H9 (cell line): ENCODE measurements at regions not wholly inside any gene's neighbourhood (a gene's known extent, or its start where the extent isn't known, plus 50 kb on each side); places are given as distances from the start of the nearest gene placed in this dataset.
"Not testable (repeated sequence)": the region's sequence is repeated elsewhere in the genome, so short reads cannot be mapped to it uniquely, and the experiment has no call there.

Source experiments
- DNase-seq: peaks from one replicate; pipeline ENCODE4 v3.0.0-alpha.2; 2017
- H2AFZ ChIP-seq: one replicate; pipeline ENCODE4 v1.6.1; 2013; ENCODE audit warnings: mild to moderate bottlenecking, low read length, control low read depth, moderate library complexity
- H2AK5ac ChIP-seq: 2 replicates; pipeline ENCODE4 v1.6.1; 2013; ENCODE audit warnings: low read length, control low read depth, mixed read lengths; ENCODE audit not compliant: insufficient read length
- H2BK120ac ChIP-seq: one replicate; pipeline ENCODE4 v1.6.1; 2013; ENCODE audit warnings: low read depth, mild to moderate bottlenecking, low read length, control low read depth, inconsistent platforms; ENCODE audit not compliant: poor library complexity, severe bottlenecking
- H2BK12ac ChIP-seq: 2 replicates; pipeline ENCODE4 v1.6.1; 2013; ENCODE audit warnings: low read length, control low read depth, mixed read lengths, low read depth; ENCODE audit not compliant: insufficient read length
- H2BK15ac ChIP-seq: 2 replicates; pipeline ENCODE4 v1.6.1; 2013; ENCODE audit warnings: low read depth, low read length, control low read depth
- H2BK20ac ChIP-seq: one replicate; pipeline ENCODE4 v1.6.1; 2013; ENCODE audit warnings: low read depth, mild to moderate bottlenecking, low read length, control low read depth, inconsistent platforms; ENCODE audit not compliant: poor library complexity, severe bottlenecking
- H2BK5ac ChIP-seq: 2 replicates; pipeline ENCODE4 v1.6.1; 2013; ENCODE audit warnings: low read length, control low read depth, mixed read lengths; ENCODE audit not compliant: insufficient read length
- H3K14ac ChIP-seq: 2 replicates; pipeline ENCODE4 v1.6.1; 2013; ENCODE audit warnings: low read length, control low read depth; ENCODE audit not compliant: insufficient read depth
- H3K18ac ChIP-seq: 2 replicates; pipeline ENCODE4 v1.6.1; 2013; ENCODE audit warnings: low read depth, mild to moderate bottlenecking, mixed read lengths, low read length, control low read depth; ENCODE audit not compliant: insufficient read length
- H3K23ac ChIP-seq: 2 replicates; pipeline ENCODE4 v1.6.1; 2013; ENCODE audit warnings: low read length, control low read depth, mixed read lengths, low read depth; ENCODE audit not compliant: insufficient read length
- H3K23me2 ChIP-seq: 2 replicates; pipeline ENCODE4 v1.6.1; 2013; ENCODE audit warnings: low read depth, mild to moderate bottlenecking, mixed read lengths, low read length, control low read depth; ENCODE audit not compliant: insufficient read length, poor library complexity, severe bottlenecking
- H3K27ac ChIP-seq: 2 replicates; pipeline ENCODE4 v1.5.1; 2013; ENCODE audit warnings: low read length, control low read depth, mixed read lengths, low read depth; ENCODE audit not compliant: insufficient read length
- H3K27me3 ChIP-seq: 2 replicates; pipeline ENCODE4 v1.6.1; 2013; ENCODE audit warnings: low read length, control low read depth, inconsistent platforms; ENCODE audit not compliant: insufficient read depth
- H3K4ac ChIP-seq: 2 replicates; pipeline ENCODE4 v1.6.1; 2013; ENCODE audit warnings: low read depth, mild to moderate bottlenecking, control low read depth, inconsistent platforms, low read length, moderate library complexity
- H3K4me1 ChIP-seq: 2 replicates; pipeline ENCODE4 v1.6.1; 2013; ENCODE audit warnings: low read length, control low read depth, inconsistent platforms; ENCODE audit not compliant: insufficient read depth
- H3K4me2 ChIP-seq: 2 replicates; pipeline ENCODE4 v1.6.1; 2013; ENCODE audit warnings: low read length, control low read depth, mixed read lengths; ENCODE audit not compliant: insufficient read length, insufficient read depth
- H3K56ac ChIP-seq: 2 replicates; pipeline ENCODE4 v1.6.1; 2013; ENCODE audit warnings: low read depth, mild to moderate bottlenecking, mixed read lengths, low read length, control low read depth; ENCODE audit not compliant: insufficient read length
- H3K79me1 ChIP-seq: 2 replicates; pipeline ENCODE4 v1.6.1; 2013; ENCODE audit warnings: low read depth, mild to moderate bottlenecking, moderate library complexity, low read length, control low read depth, inconsistent platforms; ENCODE audit not compliant: insufficient read depth, poor library complexity, severe bottlenecking
- H3K79me2 ChIP-seq: 2 replicates; pipeline ENCODE4 v1.6.1; 2013; ENCODE audit warnings: low read length, control low read depth, inconsistent platforms; ENCODE audit not compliant: insufficient read depth
- H3K9ac ChIP-seq: 2 replicates; pipeline ENCODE4 v1.6.1; 2013; ENCODE audit warnings: low read length, control low read depth, mixed read lengths; ENCODE audit not compliant: insufficient read length; ENCODE audit errors: extremely low read depth
- H3K9me3 ChIP-seq: one replicate; pipeline ENCODE4 v1.6.1; 2013; ENCODE audit warnings: low read depth, low read length, inconsistent platforms; ENCODE audit not compliant: control insufficient read depth
- H3T11ph ChIP-seq: one replicate; pipeline ENCODE4 v1.6.1; 2013; ENCODE audit warnings: mild to moderate bottlenecking, low read length, control low read depth, inconsistent platforms
- H4K20me1 ChIP-seq: one replicate; pipeline ENCODE4 v1.6.1; 2013; ENCODE audit not compliant: control insufficient read depth, insufficient read length, insufficient read depth
- H4K5ac ChIP-seq: 2 replicates; pipeline ENCODE4 v1.6.1; 2013; ENCODE audit warnings: low read depth, mild to moderate bottlenecking, mixed read lengths, low read length, control low read depth; ENCODE audit not compliant: insufficient read length
- H4K8ac ChIP-seq: replicated peaks from 2 replicates; pipeline ENCODE4 v1.6.1; 2013; ENCODE audit warnings: low read length, control low read depth, mixed read lengths, low read depth; ENCODE audit not compliant: insufficient read length
- H4K91ac ChIP-seq: 2 replicates; pipeline ENCODE4 v1.6.1; 2013; ENCODE audit warnings: low read depth, mild to moderate bottlenecking, moderate library complexity, mixed read lengths, low read length, control low read depth; ENCODE audit not compliant: insufficient read length
- H3K27ac Mint-ChIP-seq, 3 experiments: 2 replicates in 2 of 3; 3 replicates in 1 of 3; pipeline ENCODE4 v1.8.0; 2020 to 2021; ENCODE audit warnings: mixed read lengths in 3 of 3, mild to moderate bottlenecking in 1 of 3, moderate library complexity in 1 of 3
- H3K27me3 Mint-ChIP-seq: 2 replicates; pipeline ENCODE4 v1.8.0; 2021; ENCODE audit warnings: low read depth, mild to moderate bottlenecking, moderate library complexity, mixed read lengths
- H3K36me3 Mint-ChIP-seq, 3 experiments: 2 replicates in 2 of 3; 3 replicates in 1 of 3; pipeline ENCODE4 v1.8.0; 2020 to 2021; ENCODE audit warnings: low read depth in 3 of 3, mixed read lengths in 3 of 3; ENCODE audit not compliant: insufficient read depth in 1 of 3
- H3K4me1 Mint-ChIP-seq, 2 experiments: 2 replicates each; pipeline ENCODE4 v1.8.0; 2020; ENCODE audit warnings: mixed read lengths in 2 of 2
- H3K4me3 Mint-ChIP-seq, 2 experiments: 2 replicates in 1 of 2; 3 replicates in 1 of 2; pipeline ENCODE4 v1.8.0; 2020 to 2021; ENCODE audit warnings: mild to moderate bottlenecking in 2 of 2, mixed read lengths in 2 of 2, moderate library complexity in 1 of 2
- H3K9me3 Mint-ChIP-seq, 2 experiments: 2 replicates in 1 of 2; 3 replicates in 1 of 2; pipeline ENCODE4 v1.8.0; 2020; ENCODE audit warnings: mild to moderate bottlenecking in 2 of 2, mixed read lengths in 2 of 2, moderate library complexity in 1 of 2
- WGBS: extraction: QIAGEN DNeasy Blood & Tissue Kit; methylation state at CpG from one replicate; pipeline ENCODE4 v1.1.7; 2013; ENCODE audit warnings: missing lambda C conversion rate, low lambda C conversion rate, mixed read lengths; ENCODE audit not compliant: insufficient read length; ENCODE audit errors: extremely low coverage; 5-methylcytosine and 5-hydroxymethylcytosine counted together
- TF ChIP-seq, protein P1 (sequence below): fragments of 200-600 bp; sonication (generic); conservative IDR thresholded peaks from 3 replicates; pipeline ENCODE4 v1.8.0; 2021; ENCODE audit warnings: antibody characterized with exemption, mild to moderate bottlenecking

DNA sequence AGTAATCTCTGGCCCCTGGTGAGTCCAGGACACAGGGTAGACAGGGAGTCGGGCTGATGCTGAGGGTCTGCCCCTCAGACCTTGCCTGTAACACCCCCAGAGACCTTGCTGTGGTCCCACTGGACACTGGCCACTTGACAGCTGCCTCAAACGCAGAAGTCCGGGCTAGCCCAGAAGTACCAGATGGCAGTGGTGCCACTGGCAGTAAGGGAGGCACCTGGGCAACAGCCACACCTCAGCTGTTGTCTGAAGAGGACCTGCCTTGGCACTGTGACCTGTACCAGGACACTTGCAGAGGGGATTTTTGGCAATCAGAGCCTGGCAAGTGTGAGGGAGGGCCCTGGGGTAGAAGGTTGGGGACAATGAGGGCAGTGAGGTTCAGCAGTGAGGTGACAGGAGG is 63.3 kb upstream of the UXT start:
- H3K14ac ChIP-seq, result no peak overlapping the region
- H2AK5ac ChIP-seq, result no peak overlapping the region
- no peaks in the 10 kb centered on the region for H3K4me1 ChIP-seq
- H3K27me3 ChIP-seq, result no peaks in the 10 kb centered on the region
- no peak overlapping the region for H2BK5ac ChIP-seq
- no peak overlapping the region for H2BK120ac ChIP-seq
- H2AFZ ChIP-seq, result no peak overlapping the region
- TF ChIP-seq, protein P1, sequence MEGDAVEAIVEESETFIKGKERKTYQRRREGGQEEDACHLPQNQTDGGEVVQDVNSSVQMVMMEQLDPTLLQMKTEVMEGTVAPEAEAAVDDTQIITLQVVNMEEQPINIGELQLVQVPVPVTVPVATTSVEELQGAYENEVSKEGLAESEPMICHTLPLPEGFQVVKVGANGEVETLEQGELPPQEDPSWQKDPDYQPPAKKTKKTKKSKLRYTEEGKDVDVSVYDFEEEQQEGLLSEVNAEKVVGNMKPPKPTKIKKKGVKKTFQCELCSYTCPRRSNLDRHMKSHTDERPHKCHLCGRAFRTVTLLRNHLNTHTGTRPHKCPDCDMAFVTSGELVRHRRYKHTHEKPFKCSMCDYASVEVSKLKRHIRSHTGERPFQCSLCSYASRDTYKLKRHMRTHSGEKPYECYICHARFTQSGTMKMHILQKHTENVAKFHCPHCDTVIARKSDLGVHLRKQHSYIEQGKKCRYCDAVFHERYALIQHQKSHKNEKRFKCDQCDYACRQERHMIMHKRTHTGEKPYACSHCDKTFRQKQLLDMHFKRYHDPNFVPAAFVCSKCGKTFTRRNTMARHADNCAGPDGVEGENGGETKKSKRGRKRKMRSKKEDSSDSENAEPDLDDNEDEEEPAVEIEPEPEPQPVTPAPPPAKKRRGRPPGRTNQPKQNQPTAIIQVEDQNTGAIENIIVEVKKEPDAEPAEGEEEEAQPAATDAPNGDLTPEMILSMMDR, result no peak
- peaks cover 57% of the 10 kb centered on the region for H3K9me3 ChIP-seq
- H3K27ac ChIP-seq, result no peak overlapping the region
- H3K18ac ChIP-seq, result no peak overlapping the region
- no peak overlapping the region for H2BK20ac ChIP-seq
- H4K8ac ChIP-seq, result no peak overlapping the region
- Mint-ChIP-seq H3K9me3 (peaks cover 79 to 83% of the 10 kb centered on the region in 2 experiments), H3K36me3 (peaks cover 0 to 9% (median 0%) of the 10 kb centered on the region in 3 experiments; a peak in 5 of 7 replicates), H3K27ac (no peak overlapping the region), H3K27me3 (peaks cover 8% of the 10 kb centered on the region), H3K4me1 (no peaks in the 10 kb centered on the region), H3K4me3 (no peak overlapping the region)
- H2BK12ac ChIP-seq, result no peak overlapping the region
- no CpG with 5 or more reads among the region's 3 CpGs for WGBS
- no peak overlapping the region for H3K23ac ChIP-seq
- no peak overlapping the region for H3K9ac ChIP-seq
- no peak for DNase-seq
- H4K91ac ChIP-seq, result no peak overlapping the region
- H3K79me2 ChIP-seq, result no peaks in the 10 kb centered on the region
- H3K4ac ChIP-seq, result no peak overlapping the region
- no peak overlapping the region for H3K4me2 ChIP-seq
- H4K20me1 ChIP-seq, result no peaks in the 10 kb centered on the region
- no peak overlapping the region for H3T11ph ChIP-seq
- H4K5ac ChIP-seq, result no peak overlapping the region
- no peak overlapping the region for H3K56ac ChIP-seq
- H3K79me1 ChIP-seq, result no peaks in the 10 kb centered on the region
- H3K23me2 ChIP-seq, result peaks cover 4% of the 10 kb centered on the region
- no peak overlapping the region for H2BK15ac ChIP-seq

DNA sequence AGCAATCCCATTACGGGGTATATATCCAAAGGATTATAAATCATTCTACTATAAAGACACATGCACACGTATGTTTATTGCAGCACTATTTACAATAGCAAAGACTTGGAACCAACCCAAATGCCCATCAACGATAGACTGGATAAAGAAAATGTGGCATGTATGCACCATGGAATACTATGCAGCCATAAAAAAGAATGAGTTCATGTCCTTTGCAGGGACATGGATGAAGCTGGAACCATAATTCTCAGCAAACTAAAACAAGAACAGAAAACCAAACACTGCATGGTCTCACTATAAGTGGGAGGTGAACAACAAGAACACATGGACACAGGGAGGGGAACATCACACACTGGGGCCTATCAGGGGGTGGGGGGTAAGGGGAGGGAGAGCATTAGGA is 56.1 kb upstream of the UXT start:
- not testable (repeated sequence) for H2BK120ac ChIP-seq, H4K91ac ChIP-seq, H3K18ac ChIP-seq, H3K9ac ChIP-seq, H3K56ac ChIP-seq, H2AFZ ChIP-seq, H3K14ac ChIP-seq, H3K4ac ChIP-seq, H3K27ac ChIP-seq, H3K4me1 ChIP-seq, H2BK12ac ChIP-seq, H3K79me2 ChIP-seq, H2BK20ac ChIP-seq, H4K20me1 ChIP-seq, H3K23ac ChIP-seq, H3K27ac Mint-ChIP-seq, H3T11ph ChIP-seq, H4K5ac ChIP-seq, DNase-seq, H3K23me2 ChIP-seq, H2BK5ac ChIP-seq, H3K27me3 ChIP-seq, H2AK5ac ChIP-seq, H3K36me3 Mint-ChIP-seq, H4K8ac ChIP-seq, H3K4me3 Mint-ChIP-seq, H2BK15ac ChIP-seq, H3K4me2 ChIP-seq, H3K79me1 ChIP-seq, H3K27me3 Mint-ChIP-seq
- Mint-ChIP-seq H3K9me3 (peaks cover 63 to 70% of the 10 kb centered on the region in 2 experiments), H3K4me1 (peaks cover 9 to 12% of the 10 kb centered on the region in 2 experiments)
- no CpG with 5 or more reads among the region's 3 CpGs for WGBS
- H3K9me3 ChIP-seq, result peaks cover 28% of the 10 kb centered on the region
